Naive thymus-derived CD8-positive, alpha-beta T cell (primary cell): ENCODE measurements at regions not wholly inside any gene's neighbourhood (a gene's known extent, or its start where the extent isn't known, plus 50 kb on each side); places are given as distances from the start of the nearest gene placed in this dataset.

ENCODE experiments used
- ATAC-seq, 2 donors: fragments of 150-1000 bp; cut with Tn5 transposase in 1 of 2; sonication (Bioruptor Pico), chemical (Tn5 transposase) in 1 of 2; 1 replicate in 1 of 2; 2 replicates in 1 of 2; pipeline ENCODE4 v1.10.0; 2021; ENCODE audit warnings: mild to moderate bottlenecking in 2 of 2, moderate library complexity in 2 of 2
- POLR2A ChIA-PET: fragments of 350-600 bp; sonication (Branson Sonifier 250); formaldehyde crosslinking; loops from one replicate; lab custom pipeline; 2021; ENCODE audit warnings: antibody characterized with exemption; lab: Charles Lee
- DNase-seq, 10 donors: peaks; one replicate each; pipeline versions ENCODE4 v3.0.0 to v3.0.0-alpha.2; 2020 to 2022
- H3K27ac Mint-ChIP-seq, 10 donors: one replicate each; pipeline ENCODE4 v1.8.0; 2020 to 2022; ENCODE audit warnings: mild to moderate bottlenecking in 10 of 10, mixed read lengths in 10 of 10, moderate library complexity in 4 of 10, inconsistent platforms in 1 of 10
- H3K27me3 Mint-ChIP-seq, 5 donors: one replicate each; pipeline ENCODE4 v1.8.0; 2021 to 2022; ENCODE audit warnings: mixed read lengths in 5 of 5
- H3K36me3 Mint-ChIP-seq, 3 donors: one replicate each; pipeline ENCODE4 v1.8.0; 2020 to 2022; ENCODE audit warnings: mixed read lengths in 3 of 3, mild to moderate bottlenecking in 2 of 3, inconsistent platforms in 1 of 3
- H3K4me1 Mint-ChIP-seq, 4 donors: one replicate each; pipeline ENCODE4 v1.8.0; 2021 to 2022; ENCODE audit warnings: mixed read lengths in 4 of 4
- H3K4me3 Mint-ChIP-seq, 10 donors: one replicate each; pipeline ENCODE4 v1.8.0; 2020 to 2022; ENCODE audit warnings: mild to moderate bottlenecking in 10 of 10, mixed read lengths in 10 of 10, moderate library complexity in 6 of 10, inconsistent platforms in 1 of 10
- H3K9me3 Mint-ChIP-seq, 9 donors: one replicate each; pipeline ENCODE4 v1.8.0; 2020 to 2022; ENCODE audit warnings: mixed read lengths in 9 of 9, mild to moderate bottlenecking in 3 of 9, inconsistent platforms in 1 of 9, moderate library complexity in 1 of 9

DNA sequence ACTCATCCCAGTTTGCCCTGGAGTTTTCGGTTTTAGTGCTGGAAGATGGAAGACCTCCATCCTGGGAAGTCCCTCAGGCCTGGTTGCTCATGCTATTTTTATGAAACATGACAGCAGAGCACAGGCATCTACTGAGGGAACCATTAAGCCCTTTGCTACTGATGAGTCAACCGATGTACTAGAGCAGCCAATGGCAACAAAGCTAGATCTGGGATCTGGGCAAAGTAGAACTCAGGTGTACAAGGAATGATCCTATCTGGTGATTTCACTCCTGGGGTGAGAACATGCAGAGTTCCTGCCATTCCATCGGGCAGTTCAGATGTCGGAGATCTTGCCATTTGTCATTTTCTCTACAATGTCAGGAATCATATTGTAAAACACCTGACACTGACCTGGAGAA, 166.2 kb upstream of the NSMCE3 start:
- POLR2A ChIA-PET: no interaction called here

DNA sequence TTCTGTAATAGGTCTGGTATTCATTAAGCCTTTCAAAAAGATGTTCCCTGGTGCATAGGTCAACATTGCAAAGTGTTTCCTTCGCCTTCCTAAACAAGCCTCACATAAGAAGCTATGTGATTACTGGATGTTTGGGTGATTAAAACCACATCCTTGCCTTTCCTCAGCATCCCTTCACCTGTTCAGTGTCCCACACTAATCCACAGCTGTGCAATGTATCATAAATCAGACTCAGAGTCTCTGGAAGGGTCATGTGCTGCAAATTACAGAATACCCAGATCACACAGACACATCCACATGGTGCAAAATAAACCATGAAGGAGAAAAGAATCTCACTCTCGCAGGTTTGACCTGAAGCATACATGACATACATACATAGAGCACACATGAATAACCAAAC, 164.7 kb upstream of the NSMCE3 start:
- no peak for ATAC-seq
- Mint-ChIP-seq H3K4me1 (no peaks in the 10 kb centered on the region), H3K27me3 (peaks cover 6 to 37% (median 26%) of the 10 kb centered on the region in 5 donors), H3K4me3 (no peak overlapping the region), H3K9me3 (no peaks in the 10 kb centered on the region), H3K27ac (no peak overlapping the region), H3K36me3 (no peaks in the 10 kb centered on the region)
- no peak for DNase-seq
- POLR2A ChIA-PET: no interaction called here

More for the DNA sequence above, 166.2 kb upstream of the NSMCE3 start:
- peaks cover 6 to 42% (median 24%) of the 10 kb centered on the region in 5 donors for H3K27me3 Mint-ChIP-seq
- ATAC-seq: no peak
- no peak overlapping the region for H3K4me3 Mint-ChIP-seq
- no peak for DNase-seq
- H3K9me3 Mint-ChIP-seq: peaks cover 0 to 7% (median 0%) of the 10 kb centered on the region in 9 donors
- H3K27ac Mint-ChIP-seq: no peak overlapping the region
- no peaks in the 10 kb centered on the region for H3K36me3 Mint-ChIP-seq
- no peaks in the 10 kb centered on the region for H3K4me1 Mint-ChIP-seq

DNA sequence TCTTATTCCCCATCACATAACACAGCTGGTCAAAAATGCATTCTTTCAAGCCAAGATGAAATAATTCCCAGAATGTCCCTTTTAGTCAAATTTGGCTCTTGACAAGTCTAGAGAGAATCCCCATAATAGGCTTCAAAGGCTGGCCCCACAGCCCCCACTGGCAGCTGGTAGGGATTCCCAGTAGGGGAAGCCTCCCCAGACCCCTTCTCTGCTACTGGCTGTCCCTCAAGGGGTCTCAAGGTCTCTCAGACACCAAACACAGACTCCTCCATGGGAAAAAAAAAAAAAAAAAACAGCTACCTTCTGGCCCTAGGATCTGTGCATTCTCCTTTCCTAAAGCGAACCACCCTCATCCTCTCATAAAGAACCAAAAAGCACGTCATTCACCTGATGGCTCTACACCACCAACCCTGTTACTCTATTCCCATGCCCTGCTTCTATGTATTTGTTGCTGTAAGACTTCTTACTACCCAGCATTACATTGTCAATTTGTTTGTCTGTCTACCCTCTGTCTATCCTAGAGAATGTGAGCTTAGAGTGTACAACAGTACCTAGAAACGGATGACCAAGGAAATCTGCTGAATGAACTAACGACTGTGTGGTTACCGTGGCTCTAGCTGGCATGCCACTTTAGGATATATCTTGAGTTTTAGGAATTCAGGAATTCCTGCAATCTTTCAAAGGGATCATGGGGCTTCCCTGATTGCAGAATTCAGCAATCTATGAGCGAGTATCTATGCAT, 164.1 kb upstream of the NSMCE3 start:
- POLR2A ChIA-PET: no interaction called here
- no peaks in the 10 kb centered on the region for H3K36me3 Mint-ChIP-seq

DNA sequence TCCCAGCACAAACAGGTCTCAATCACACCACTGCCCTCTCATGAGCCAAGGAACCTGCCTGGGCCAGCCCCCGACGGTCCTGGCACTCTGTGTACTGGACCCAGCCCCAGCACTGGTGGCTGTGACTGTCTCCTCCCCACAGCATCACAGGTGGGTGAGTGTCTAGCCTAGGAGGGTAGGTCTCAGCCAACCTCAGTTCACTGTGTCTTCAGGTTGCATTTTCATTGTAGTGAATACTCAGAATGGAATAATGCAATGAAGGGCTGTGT, 163.4 kb upstream of the NSMCE3 start:
- DNase-seq (no peak), ATAC-seq (no peak)
- Mint-ChIP-seq H3K4me1 (no peaks in the 10 kb centered on the region), H3K36me3 (no peaks in the 10 kb centered on the region), H3K4me3 (no peak overlapping the region), H3K27me3 (peaks cover 9 to 46% (median 30%) of the 10 kb centered on the region in 5 donors), H3K9me3 (no peaks in the 10 kb centered on the region), H3K27ac (no peak overlapping the region)
- POLR2A ChIA-PET: no interaction called here

More for the DNA sequence above, 164.1 kb upstream of the NSMCE3 start:
- H3K9me3 Mint-ChIP-seq: no peaks in the 10 kb centered on the region
- ATAC-seq (no peak), DNase-seq (no peak)
- no peak overlapping the region for H3K4me3 Mint-ChIP-seq
- H3K4me1 Mint-ChIP-seq: no peaks in the 10 kb centered on the region
- no peak overlapping the region for H3K27ac Mint-ChIP-seq
- peaks cover 9 to 43% (median 30%) of the 10 kb centered on the region in 5 donors for H3K27me3 Mint-ChIP-seq

DNA sequence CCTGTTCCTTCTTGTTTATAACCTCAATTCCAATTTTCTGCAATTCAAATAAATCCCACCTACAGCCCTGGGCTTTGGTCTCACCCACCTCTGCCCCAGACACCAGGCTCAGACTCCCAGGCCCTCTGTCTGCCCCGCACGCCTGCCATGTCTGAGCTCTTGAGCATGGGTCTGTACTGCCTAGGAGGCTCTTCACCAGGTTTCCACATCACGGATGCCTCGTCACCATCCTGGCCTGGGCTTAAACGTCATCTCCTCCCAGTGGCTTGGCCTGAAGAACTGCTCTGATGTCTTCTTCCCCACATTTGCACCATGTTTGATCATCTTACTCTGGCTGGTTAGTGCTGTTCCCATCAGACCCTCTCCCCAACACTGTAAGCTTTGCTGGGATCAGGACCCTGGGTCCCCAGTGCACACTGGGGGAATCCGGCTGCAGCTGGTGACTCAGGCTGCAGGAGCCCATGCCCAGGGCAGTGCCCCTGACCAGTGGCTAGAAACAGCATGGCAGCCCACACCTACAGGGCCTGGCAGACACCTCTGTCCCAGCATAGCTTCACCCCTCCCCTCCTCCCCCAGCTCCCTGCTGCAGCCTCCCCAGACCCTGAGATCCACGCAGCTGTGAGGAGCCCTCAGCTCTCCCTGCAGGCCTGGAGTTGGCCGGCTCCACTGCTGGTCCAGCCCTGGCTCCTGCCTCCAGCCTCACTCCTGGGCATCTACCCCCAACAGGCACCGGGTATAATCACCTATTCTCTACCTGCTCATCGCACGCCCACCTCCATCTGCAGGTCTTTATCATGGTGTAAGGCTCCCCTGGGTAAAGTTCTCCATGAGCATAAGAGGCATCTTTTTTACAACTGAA, 162.8 kb upstream of the NSMCE3 start:
- Mint-ChIP-seq H3K36me3 (no peaks in the 10 kb centered on the region), H3K27ac (no peak overlapping the region), H3K4me1 (no peaks in the 10 kb centered on the region), H3K27me3 (peaks cover 11 to 52% (median 35%) of the 10 kb centered on the region in 5 donors), H3K4me3 (no peak overlapping the region), H3K9me3 (peaks cover 0 to 1% (median 0%) of the 10 kb centered on the region in 9 donors)
- no peak for ATAC-seq
- DNase-seq: no peak
- POLR2A ChIA-PET: no interaction called here

DNA sequence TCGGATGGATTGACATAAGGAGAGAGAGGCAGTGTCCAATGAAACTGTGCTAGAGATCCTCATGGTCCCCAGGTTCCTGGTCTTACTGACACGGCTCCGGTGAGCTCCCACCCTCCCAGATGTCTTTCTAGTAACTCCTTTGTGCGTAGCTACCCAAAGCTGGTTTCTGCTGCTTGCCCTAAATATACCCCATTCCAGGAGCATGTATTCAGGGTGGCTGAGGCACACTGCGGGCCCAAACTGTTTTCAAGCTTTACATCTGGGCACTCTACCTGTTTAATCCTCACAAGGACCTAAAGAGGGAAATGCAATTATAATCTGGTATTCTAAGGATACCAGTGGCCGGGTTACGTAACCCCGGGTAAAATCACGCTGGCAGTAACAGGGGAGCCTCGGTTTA, 161.2 kb upstream of the NSMCE3 start:
- H3K27ac Mint-ChIP-seq: no peak overlapping the region
- POLR2A ChIA-PET: no interaction called here
- DNase-seq: no peak
- ATAC-seq: no peak
- H3K27me3 Mint-ChIP-seq: peaks cover 15 to 57% (median 35%) of the 10 kb centered on the region in 5 donors
- H3K4me1 Mint-ChIP-seq: no peaks in the 10 kb centered on the region
- peaks cover 0 to 2% (median 0%) of the 10 kb centered on the region in 9 donors for H3K9me3 Mint-ChIP-seq
- H3K4me3 Mint-ChIP-seq: no peak overlapping the region
- no peaks in the 10 kb centered on the region for H3K36me3 Mint-ChIP-seq

DNA sequence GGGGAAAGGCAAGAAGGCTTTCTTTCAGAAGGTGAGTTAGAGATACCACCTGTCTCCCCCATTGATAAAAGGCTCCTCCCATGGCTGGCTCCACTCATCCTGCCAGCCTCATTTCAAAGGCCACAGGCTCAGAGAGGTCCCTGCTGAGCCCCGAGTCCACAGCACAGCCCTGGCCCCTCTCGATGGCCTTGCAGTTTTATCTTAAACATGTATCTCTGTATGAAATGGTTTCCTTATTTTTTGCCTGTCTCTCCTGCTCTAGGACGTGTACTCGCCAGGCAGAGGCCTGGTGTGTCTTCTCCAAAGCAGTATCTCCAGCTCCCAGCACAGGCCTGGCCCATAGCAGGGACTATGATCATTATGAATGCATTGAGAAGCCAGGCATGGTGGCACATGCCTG, 160.5 kb upstream of the NSMCE3 start:
- DNase-seq (no peak), ATAC-seq (no peak)
- POLR2A ChIA-PET: no interaction called here
- no peaks in the 10 kb centered on the region for H3K4me1 Mint-ChIP-seq
- no peak overlapping the region for H3K27ac Mint-ChIP-seq
- peaks cover 17 to 53% (median 35%) of the 10 kb centered on the region in 5 donors for H3K27me3 Mint-ChIP-seq
- no peaks in the 10 kb centered on the region for H3K36me3 Mint-ChIP-seq
- H3K4me3 Mint-ChIP-seq: no peak overlapping the region
- peaks cover 0 to 2% (median 0%) of the 10 kb centered on the region in 9 donors for H3K9me3 Mint-ChIP-seq

DNA sequence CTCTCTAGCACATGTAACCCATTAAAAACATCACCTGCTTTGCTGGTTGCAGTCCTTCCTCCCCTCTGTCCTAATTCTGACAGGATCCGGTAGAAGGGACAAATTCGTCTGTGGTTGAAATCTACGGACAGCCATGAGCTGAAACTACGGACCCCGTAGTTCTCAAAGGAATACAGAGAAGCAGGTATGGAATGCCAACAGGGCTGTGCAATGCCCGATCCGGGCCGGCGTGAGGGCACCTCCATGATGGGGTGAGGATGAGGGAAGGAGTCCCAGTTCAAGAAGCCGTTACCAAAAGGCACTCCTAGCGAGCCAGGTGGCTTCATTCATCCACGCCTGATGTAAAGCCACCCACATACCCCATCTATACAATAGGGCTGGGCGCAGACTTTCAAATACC, 160.0 kb upstream of the NSMCE3 start:
- ATAC-seq (no peak), DNase-seq (no peak)
- Mint-ChIP-seq H3K27me3 (peaks cover 17 to 48% (median 32%) of the 10 kb centered on the region in 5 donors), H3K27ac (no peak overlapping the region), H3K36me3 (peaks cover 0 to 1% (median 0%) of the 10 kb centered on the region in 3 donors), H3K4me1 (no peaks in the 10 kb centered on the region), H3K4me3 (no peak overlapping the region), H3K9me3 (peaks cover 0 to 2% (median 0%) of the 10 kb centered on the region in 9 donors)
- POLR2A ChIA-PET: no interaction called here

DNA sequence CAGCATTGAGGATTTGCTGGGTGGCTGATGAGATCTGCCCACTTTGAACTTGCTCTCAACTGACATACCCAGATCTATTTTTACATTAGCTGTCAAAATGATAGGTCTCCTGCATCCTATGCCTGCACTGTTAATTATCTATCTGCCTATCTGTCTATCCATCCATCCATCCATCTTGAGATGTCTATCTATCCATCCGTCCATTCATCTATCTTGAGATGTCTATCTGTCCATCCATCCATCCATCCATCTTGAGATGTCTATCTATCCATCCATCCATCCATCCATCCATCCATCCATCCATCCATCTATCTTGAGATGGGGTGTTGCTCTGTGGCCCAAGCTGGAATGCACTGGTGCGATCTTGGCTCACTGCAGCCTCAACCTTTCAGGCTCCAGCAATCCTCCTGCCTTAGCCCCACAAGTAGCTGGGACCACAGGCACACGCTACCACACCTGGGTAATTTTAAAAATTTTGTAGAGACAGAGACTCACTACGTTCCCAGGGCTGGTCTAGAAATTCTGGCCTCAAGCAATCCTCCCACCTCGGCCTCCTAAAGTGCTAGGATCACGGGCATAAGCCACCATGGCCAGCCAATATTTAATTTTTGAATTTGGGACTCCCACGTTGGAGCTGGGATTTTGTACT, 159.4 kb upstream of the NSMCE3 start:
- Mint-ChIP-seq H3K27me3 (peaks cover 17 to 43% (median 28%) of the 10 kb centered on the region in 5 donors), H3K27ac (no peak overlapping the region), H3K4me3 (no peak overlapping the region), H3K36me3 (peaks cover 0 to 1% (median 0%) of the 10 kb centered on the region in 3 donors), H3K4me1 (no peaks in the 10 kb centered on the region), H3K9me3 (peaks cover 0 to 2% (median 0%) of the 10 kb centered on the region in 9 donors)
- POLR2A ChIA-PET: no interaction called here
- DNase-seq: no peak
- ATAC-seq: no peak

DNA sequence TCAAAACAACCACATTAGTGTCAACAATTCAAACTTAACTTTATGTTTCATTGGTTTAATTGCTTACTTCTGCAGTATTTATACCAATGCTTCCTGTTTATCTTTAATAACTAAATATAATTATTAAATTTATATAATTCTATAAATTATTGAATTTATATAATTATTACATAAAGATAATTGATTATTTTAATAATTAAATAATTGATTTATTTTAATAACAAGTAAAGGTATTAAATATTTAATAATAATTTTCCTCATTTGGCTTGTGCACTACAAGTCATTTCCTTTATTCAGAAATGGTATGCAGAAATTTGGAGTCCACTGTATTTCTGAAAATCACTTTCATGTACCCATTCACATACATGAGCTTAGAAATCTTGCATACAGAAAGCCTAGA, 156.2 kb upstream of the NSMCE3 start:
- H3K27ac Mint-ChIP-seq: no peak overlapping the region
- peaks cover 11 to 23% (median 17%) of the 10 kb centered on the region in 5 donors for H3K27me3 Mint-ChIP-seq
- H3K4me3 Mint-ChIP-seq: no peak overlapping the region
- peaks cover 0 to 1% (median 0%) of the 10 kb centered on the region in 3 donors for H3K36me3 Mint-ChIP-seq
- peaks cover 0 to 8% (median 2%) of the 10 kb centered on the region in 9 donors for H3K9me3 Mint-ChIP-seq
- POLR2A ChIA-PET: no interaction called here
- DNase-seq: no peak
- no peaks in the 10 kb centered on the region for H3K4me1 Mint-ChIP-seq
- no peak for ATAC-seq

DNA sequence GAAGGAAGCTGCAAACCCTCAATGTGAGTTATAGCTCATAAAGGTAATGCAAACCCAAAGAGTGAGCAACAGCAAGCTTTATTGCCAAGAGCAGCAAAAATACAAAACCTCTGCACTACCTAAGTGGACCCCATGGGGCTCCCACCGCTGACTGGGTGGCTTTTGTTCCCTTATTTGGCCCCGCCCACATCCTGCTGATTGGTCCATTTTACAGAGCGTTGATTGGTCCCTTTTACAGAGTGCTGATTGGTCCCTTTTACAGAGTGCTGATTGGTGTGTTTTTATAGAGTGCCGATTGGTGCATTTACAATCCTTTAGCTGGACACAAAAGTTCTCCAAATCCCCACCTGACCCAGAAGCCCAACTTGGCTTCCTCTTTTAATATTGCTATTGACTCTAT, 154.5 kb upstream of the NSMCE3 start:
- DNase-seq (no peak), ATAC-seq (peak in 1 of 2 donors; percentile 29)
- no peak overlapping the region for H3K4me3 Mint-ChIP-seq
- H3K27ac Mint-ChIP-seq: no peak overlapping the region
- H3K4me1 Mint-ChIP-seq: no peaks in the 10 kb centered on the region
- peaks cover 0 to 8% (median 2%) of the 10 kb centered on the region in 9 donors for H3K9me3 Mint-ChIP-seq
- peaks cover 11 to 34% (median 18%) of the 10 kb centered on the region in 5 donors for H3K27me3 Mint-ChIP-seq
- POLR2A ChIA-PET: no interaction called here
- peaks cover 0 to 1% (median 0%) of the 10 kb centered on the region in 3 donors for H3K36me3 Mint-ChIP-seq

DNA sequence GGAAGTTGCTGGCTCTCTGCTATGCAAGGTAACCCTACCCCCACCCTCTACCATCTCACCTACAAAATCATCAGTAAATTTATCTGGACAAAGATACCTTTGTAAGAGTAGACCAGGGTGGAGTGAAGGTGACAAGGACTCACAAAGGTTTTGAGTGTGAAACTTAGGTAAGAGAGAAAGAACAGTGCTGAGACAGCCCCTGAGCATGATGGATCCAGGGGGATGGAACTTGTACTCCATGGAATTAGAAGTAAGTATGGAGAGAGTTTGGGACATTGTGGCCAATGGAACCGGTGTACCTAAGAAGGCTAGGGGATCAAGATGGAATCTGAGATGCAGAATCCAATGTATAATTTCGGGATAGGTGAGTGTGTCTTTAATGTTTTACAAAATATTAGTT, 153.0 kb upstream of the NSMCE3 start:
- DNase-seq (no peak), ATAC-seq (no peak)
- H3K9me3 Mint-ChIP-seq: peaks cover 0 to 8% (median 3%) of the 10 kb centered on the region in 9 donors
- no peak overlapping the region for H3K27ac Mint-ChIP-seq
- peaks cover 0 to 1% (median 0%) of the 10 kb centered on the region in 3 donors for H3K36me3 Mint-ChIP-seq
- H3K4me1 Mint-ChIP-seq: no peaks in the 10 kb centered on the region
- peaks cover 8 to 32% (median 12%) of the 10 kb centered on the region in 5 donors for H3K27me3 Mint-ChIP-seq
- POLR2A ChIA-PET: no interaction called here
- no peak overlapping the region for H3K4me3 Mint-ChIP-seq

DNA sequence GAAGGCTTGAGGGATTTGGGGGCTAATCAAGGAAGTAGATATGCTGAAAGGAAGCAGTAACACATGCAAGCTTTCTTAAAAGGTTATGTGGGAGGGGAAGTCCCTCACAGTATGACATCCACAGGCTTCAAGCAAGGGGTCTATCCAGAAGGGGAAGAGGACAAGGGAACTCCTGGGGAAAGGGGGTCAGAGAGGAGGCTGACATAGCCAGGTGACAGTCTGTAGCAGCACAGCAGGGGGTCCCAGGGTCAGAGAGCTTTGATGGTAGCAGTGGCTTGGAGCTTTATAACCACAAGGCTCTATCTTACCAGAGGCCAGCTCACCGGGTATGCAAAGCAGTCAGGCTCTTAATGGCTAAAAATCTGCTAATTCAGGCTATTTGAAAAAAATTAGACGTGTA, 150.6 kb upstream of the NSMCE3 start:
- POLR2A ChIA-PET: no interaction called here
- H3K27me3 Mint-ChIP-seq: peaks cover under 1 to 26% (median 14%) of the 10 kb centered on the region in 5 donors
- no peak overlapping the region for H3K4me3 Mint-ChIP-seq
- DNase-seq (no peak), ATAC-seq (no peak)
- H3K36me3 Mint-ChIP-seq: peaks cover 0 to 1% (median 0%) of the 10 kb centered on the region in 3 donors
- no peaks in the 10 kb centered on the region for H3K4me1 Mint-ChIP-seq
- no peak overlapping the region for H3K27ac Mint-ChIP-seq
- H3K9me3 Mint-ChIP-seq: peaks cover 0 to 8% (median 3%) of the 10 kb centered on the region in 9 donors
